ENCODE measurements at regions not wholly inside any gene's neighbourhood (a gene's known extent, or its start where the extent isn't known, plus 50 kb on each side); places are given as distances from the start of the nearest gene placed in this dataset.
"Not testable (repeated sequence)": the region's sequence is repeated elsewhere in the genome, so short reads cannot be mapped to it uniquely, and the experiment has no call there.

DNA sequence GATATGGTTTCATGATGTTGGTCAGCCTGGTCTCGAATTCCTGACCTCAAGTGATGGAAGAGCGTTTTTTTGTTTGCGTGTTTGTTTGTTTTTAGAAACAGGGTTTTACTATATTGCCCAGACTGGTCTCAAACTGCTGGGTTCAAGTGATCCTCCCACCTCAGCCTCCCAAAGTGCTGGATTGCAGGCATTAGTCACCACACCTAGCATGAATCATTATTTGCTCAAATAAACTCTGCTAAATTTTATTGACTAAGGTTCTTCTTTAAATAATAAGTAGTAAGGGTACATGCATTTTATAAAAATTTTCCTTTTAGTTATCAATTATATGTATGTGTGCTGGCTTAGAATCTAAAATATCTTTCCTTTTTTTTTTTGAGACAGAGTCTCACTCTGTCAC lies 52.9 kb downstream of the ZBTB9 start:
- no peak for DNase-seq

DNA sequence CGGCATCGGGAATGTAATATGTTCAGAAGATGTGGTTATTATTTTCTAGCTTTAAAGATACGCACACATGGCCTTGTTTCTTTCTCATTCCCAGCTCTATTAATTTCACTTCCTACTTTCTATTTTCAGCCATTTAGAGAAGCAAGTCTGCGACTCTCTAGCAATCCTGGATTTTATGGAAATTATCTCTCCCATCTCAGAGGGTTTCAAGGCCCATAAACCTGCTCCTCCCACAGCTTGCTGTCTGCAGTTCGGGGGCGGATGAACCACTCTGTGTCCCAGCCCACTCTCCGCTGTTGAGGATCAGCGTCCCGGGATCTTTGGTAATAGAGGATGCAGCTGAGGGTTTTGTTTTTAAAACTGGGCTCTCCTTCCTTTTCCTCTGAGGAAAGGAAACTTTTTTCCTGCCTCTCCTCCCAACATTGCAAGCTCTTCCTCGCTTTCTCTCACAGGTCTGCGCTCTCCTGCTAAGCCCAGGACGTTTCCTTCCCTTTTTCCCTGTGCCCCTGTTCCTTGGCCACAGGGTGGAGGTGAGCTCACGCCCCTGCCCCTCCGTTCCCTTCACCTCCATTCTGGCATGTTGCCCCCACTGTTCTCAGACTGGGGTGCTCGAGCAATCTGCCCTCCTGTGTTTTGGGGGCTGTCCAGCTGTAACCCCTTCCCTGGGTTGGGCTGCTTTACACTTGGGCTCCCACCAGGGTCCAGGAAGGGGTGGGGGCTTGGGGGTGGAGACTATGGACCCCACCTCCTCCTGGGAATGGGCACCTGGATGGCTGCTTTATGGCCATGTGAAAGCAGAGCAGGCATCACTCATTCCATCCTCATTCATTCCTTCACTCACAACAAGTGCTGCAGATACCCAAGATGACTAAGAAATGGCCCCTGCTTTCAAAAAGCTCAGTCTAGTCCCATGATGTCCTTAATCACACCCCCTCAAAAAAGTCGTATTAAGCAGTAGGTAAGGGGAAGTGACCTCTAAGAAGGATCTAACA lies 54.9 kb downstream of the ZBTB9 start:
- DNase-seq, result peak; percentile 45

DNA sequence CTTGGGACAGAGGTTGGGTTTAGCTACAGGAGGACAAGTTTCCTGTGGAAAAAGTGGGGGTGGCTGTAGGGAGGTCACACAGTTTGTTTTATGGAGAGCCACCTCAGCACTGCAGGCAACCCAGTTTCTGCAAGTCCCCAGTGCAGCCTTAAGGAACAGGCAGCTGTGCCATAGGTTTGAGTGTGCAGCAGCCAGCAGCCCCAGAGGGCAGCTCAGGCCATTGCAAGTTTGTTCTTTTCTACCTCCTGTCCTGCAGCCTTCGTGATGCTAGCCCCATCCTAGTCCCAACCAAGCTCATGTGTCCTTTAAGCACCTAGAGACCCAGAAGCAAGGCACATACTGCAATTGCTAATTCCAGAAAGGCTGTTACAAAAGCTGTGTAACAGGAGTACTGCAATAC lies 58.8 kb downstream of the ZBTB9 start:
- no peak for DNase-seq

DNA sequence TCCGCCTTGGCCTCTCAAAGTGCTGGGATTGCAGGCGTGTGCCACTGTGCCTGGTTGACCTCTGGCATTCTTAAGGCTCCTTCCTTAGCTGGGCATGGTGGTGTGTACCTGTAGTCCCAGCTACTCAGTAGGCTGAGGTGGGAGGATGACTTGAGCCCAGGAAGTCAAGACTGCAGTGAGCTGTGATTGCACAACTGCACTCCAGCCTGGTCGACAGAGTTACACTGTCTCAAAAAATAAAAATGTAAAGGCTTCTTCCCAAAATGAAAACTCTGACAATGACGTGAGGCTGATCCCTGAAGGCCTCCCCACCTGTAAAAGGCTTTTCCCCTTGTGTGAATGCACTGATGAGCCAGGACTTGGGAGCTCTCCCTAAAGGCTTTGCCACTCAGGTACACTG lies 62.4 kb downstream of the ZBTB9 start:
- DNase-seq, result no peak

DNA sequence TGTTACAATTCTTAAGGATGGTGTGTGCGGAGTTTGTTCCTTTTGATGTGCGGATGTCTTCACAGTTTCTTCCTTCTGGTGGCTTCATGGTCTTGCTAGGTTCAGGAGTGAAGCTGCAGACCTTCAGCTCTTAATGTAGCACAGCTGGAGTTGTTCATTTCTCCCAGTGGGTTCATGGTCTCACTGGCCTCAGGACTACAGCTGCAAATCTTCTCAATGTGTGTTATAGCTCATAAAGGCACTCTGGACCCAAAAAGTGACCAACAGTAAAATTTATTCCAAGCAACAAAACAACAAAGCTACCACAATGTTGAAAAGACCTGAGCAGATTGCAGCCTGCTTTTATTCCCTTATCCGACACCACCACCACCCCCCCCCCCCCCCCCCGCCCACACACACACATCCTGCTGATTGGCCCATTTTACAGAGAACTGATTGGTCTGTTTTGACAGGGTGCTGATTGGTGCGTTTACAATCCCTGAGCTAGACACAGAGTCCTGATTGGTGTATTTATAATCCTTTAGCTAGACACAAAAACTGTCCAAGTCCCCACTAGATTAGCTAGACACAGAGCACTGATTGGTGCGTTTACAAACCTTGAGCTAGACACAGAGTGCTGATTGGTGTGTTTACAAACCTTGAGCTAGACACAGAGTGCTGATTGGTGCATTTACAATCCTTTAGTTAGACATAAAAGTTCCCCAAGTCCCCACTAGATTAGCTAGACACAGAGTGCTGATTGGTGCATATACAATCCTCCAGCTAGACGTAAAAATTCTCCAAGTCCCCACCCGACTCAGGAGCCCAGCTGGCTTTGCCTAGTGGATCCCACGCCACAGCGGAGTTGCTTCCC lies 59.2 kb downstream of the BAK1 start:
- DNase-seq, result not testable (repeated sequence)

DNA sequence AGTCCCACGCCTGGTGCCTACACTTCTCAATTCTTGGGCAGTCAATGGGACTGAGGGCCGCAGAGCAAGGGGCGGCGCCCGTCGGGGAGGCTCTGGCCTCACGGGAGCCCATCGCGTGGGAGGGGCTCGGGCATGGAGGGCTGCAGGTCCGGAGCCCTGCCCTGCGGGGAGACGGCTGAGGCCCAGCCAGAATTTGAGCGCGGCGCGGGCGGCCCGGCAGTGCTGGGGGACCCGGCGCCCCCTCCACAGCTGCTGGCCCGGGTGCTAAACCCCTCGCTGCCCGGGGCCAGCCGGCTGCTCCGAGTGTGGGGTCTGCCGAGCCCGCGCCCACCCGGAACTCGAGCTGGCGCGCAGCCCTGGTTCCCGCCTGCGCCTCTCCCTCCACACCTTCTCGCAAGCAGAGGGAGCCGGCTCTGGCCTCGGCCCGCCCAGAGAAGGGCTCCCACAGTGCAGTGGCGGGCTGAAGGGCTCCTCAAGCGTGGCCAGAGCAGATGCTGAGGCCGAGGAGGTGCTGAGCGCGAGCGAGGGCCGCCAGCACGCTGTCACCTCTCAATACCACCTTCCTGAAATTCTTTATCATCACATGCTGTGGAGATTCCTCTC lies 58.5 kb downstream of the BAK1 start:
- DNase-seq, result no peak

Data from right kidney (tissue), 1 donor.